Esophagus muscularis mucosa (tissue), 4 donors: ENCODE measurements at regions not wholly inside any gene's neighbourhood (a gene's known extent, or its start where the extent isn't known, plus 50 kb on each side); places are given as distances from the start of the nearest gene placed in this dataset.

Experiments
- EP300 ChIP-seq: sonication (generic); formaldehyde crosslinking; IDR thresholded peaks from one replicate; pipeline ENCODE4 v1.6.1; 2017; ENCODE audit warnings: antibody characterized with exemption
- POLR2A ChIP-seq: fragments of 450-650 bp; IDR thresholded peaks from one replicate; pipeline ENCODE4 v1.6.1; 2017; ENCODE audit warnings: antibody characterized with exemption, moderate library complexity, mild to moderate bottlenecking, low read depth
- POLR2AphosphoS5 ChIP-seq, 2 donors: sonication (generic); formaldehyde crosslinking; IDR thresholded peaks; one replicate each; pipeline ENCODE4 v1.6.1; 2017; ENCODE audit warnings: antibody characterized with exemption in 2 of 2
- TF ChIP-seq, protein P1 (sequence below), 3 experiments: fragments of 200-600 bp in 2 of 3; fragments of 450-650 bp in 1 of 3; sonication (generic) in 2 of 3; IDR thresholded peaks; one replicate each; pipeline ENCODE4 v1.5.1; 2017 to 2019; ENCODE audit warnings: antibody characterized with exemption in 3 of 3, mild to moderate bottlenecking in 2 of 3, moderate library complexity in 1 of 3

DNA sequence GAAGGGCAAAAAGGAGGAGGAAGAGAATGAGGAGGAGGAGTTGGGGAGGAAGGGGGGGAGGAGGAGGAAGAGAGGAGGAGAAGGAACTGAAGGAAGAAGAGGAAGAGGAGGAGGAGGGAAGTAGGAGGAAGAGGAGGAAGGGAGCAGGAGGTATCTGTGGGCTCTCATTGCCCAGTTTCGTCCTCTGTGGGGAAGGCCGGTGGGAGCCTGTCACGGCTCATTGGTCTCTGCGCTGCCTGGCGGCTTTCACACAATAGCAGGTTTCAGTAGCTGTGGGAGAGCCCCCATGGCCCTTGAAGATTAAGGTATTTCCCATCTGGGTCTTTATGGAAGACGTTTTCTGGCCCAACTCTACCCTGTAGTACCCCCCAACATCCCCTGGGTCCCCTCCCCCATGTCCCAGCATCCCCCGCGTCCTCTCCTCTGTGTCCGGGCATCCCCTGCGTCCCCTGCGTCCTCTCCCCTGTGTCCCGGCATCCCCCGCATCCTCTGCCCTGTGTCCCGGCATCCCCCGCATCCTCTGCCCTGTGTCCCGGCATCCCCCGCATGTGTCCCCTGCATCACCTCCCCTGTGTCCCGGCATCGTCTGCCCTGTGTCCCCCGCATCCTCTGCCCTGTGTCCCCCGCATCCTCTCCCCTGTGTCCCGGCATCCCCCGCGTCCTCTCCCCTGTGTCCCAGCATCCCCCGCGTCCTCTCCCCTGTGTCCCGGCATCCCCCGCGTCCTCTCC, 278.2 kb upstream of the SFSWAP start:
- TF ChIP-seq EP300 (no peak), POLR2A (no peak), POLR2AphosphoS5 (IDR thresholded peaks at IDR 0.05) (no peak)
- TF ChIP-seq, protein P1, sequence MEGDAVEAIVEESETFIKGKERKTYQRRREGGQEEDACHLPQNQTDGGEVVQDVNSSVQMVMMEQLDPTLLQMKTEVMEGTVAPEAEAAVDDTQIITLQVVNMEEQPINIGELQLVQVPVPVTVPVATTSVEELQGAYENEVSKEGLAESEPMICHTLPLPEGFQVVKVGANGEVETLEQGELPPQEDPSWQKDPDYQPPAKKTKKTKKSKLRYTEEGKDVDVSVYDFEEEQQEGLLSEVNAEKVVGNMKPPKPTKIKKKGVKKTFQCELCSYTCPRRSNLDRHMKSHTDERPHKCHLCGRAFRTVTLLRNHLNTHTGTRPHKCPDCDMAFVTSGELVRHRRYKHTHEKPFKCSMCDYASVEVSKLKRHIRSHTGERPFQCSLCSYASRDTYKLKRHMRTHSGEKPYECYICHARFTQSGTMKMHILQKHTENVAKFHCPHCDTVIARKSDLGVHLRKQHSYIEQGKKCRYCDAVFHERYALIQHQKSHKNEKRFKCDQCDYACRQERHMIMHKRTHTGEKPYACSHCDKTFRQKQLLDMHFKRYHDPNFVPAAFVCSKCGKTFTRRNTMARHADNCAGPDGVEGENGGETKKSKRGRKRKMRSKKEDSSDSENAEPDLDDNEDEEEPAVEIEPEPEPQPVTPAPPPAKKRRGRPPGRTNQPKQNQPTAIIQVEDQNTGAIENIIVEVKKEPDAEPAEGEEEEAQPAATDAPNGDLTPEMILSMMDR (IDR thresholded peaks at IDR 0.05), result no peak
